HG02884 (cell line): ENCODE measurements at regions not wholly inside any gene's neighbourhood (a gene's known extent, or its start where the extent isn't known, plus 50 kb on each side); places are given as distances from the start of the nearest gene placed in this dataset.

Experiments used
- ATAC-seq: cut with Tn5 transposase; IDR thresholded peaks from one replicate; pipeline ENCODE4 v1.9.1; 2021; ENCODE audit warnings: mild to moderate bottlenecking, moderate library complexity; ENCODE audit not compliant: unreplicated experiment

DNA sequence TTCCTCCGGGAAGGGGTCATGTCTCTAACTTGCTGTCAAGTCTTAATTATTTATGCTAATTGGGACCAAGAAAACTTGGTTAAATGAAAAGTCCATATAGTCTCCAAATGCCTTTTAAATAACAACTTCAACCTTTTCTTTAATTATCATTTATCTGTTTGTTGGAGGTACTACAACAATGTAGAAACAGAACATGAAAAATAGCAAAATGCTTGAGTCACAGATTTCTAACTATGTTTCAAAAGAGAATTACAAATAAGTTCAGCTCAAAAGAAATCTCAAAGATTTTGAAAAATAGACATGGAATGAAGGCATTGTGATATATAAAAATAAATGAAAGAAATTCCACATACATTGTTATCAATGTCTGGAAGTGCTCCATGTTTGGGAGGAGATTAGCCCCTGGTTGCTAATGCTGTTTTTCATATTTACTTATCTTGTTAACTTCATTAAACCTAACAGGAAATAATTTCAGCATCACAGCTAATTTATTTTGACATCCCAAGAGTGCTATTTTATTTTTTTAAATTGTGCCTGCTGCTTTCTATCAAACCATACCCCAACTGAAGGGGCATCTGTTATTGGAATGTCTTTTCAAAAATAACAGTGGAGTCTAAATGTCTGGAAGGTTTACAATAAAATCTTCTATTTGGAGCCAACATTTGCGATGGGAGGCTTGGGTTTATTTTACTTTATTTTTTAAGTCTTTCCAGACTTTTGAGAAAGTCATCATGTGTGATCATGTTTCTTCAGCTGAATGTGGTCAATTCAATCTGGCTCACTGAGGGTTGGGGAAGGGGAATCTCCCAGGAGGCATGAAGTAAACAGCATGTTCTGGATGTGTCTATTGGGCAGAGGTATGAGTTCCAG lies 53.1 kb upstream of the ANKRD55 start:
- no peak for ATAC-seq

DNA sequence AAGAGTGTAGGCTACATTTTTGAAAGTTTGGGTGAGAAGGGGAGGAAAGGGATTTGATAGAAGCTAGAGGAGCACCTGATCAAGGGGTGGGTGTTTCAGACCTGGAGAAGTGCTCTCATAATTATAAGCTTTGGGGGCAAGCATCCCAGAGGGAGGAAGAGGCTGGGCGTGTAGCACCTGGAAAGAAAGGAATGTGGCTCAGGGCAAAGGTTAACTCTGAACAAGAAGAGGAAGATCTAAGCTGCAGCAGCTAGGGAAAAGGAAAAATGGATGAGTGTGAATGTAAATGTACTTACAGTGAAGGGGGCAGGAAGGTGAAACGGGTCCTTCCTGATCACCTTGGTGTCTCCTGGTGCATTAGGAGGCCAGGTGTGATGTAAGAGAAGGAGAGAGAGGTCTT lies 49.8 kb upstream of the ANKRD55 start:
- no peak for ATAC-seq
